Heart right ventricle (tissue), 16 donors: ENCODE measurements at regions not wholly inside any gene's neighbourhood (a gene's known extent, or its start where the extent isn't known, plus 50 kb on each side); places are given as distances from the start of the nearest gene placed in this dataset.

Experiments used
- ATAC-seq, 8 donors: fragments of 200-7000 bp; cut with Tn5 transposase; one replicate each; pipeline ENCODE4 v1.9.1; 2020; ENCODE audit warnings: mild to moderate bottlenecking in 8 of 8, moderate library complexity in 8 of 8, moderate number of reproducible peaks in 1 of 8
- DNase-seq, 2 donors: peaks; one replicate each; pipeline ENCODE4 v3.0.0-alpha.2; 2020
- H3K27ac ChIP-seq, 10 donors: fragments of 200-600 bp; sonication (generic) in 2 of 10; one replicate each; pipeline versions ENCODE4 v1.5.0 to v1.8.0; 2020 to 2022; ENCODE audit warnings: mild to moderate bottlenecking in 3 of 10
- H3K27me3 ChIP-seq, 7 donors: fragments of 200-600 bp; one replicate each; pipeline ENCODE4 v1.8.0; 2021 to 2022; ENCODE audit warnings: mild to moderate bottlenecking in 2 of 7
- H3K36me3 ChIP-seq, 9 donors: fragments of 200-600 bp; sonication (generic) in 1 of 9; one replicate each; pipeline versions ENCODE4 v1.5.0 to v1.8.0; 2020 to 2022; ENCODE audit warnings: mild to moderate bottlenecking in 2 of 9
- H3K4me1 ChIP-seq, 9 donors: fragments of 200-600 bp; sonication (generic) in 1 of 9; one replicate each; pipeline versions ENCODE4 v1.5.0 to v1.8.0; 2020 to 2022; ENCODE audit warnings: mild to moderate bottlenecking in 4 of 9
- H3K4me3 ChIP-seq, 10 donors: fragments of 200-600 bp; sonication (generic) in 2 of 10; one replicate each; pipeline versions ENCODE4 v1.5.0 to v1.8.0; 2020 to 2022; ENCODE audit warnings: mild to moderate bottlenecking in 7 of 10, moderate library complexity in 2 of 10
- H3K9me3 ChIP-seq, 11 donors: fragments of 200-600 bp in 10 of 11; sonication (generic) in 2 of 11; one replicate each; pipeline versions ENCODE4 v1.5.0 to v1.8.0; 2013 to 2022; ENCODE audit warnings: mild to moderate bottlenecking in 2 of 11, control low read depth in 1 of 11, moderate library complexity in 1 of 11
- WGBS, 2 donors: extraction: QIAGEN DNeasy Blood & Tissue Kit; methylation state at CpG; one replicate each; pipeline ENCODE4 v1.1.7; 2013; ENCODE audit warnings: inconsistent platforms in 1 of 2; 5-methylcytosine and 5-hydroxymethylcytosine counted together
- intact Hi-C, 10 donors: fragments of 100-400 bp; cut with DNase I; formaldehyde crosslinking; loops; one replicate each; pipeline versions ENCODE4 v1.11.1 to v1.14.2; 2022
- TF ChIP-seq, protein P1 (sequence below), 9 donors: fragments of 200-600 bp; sonication (generic) in 2 of 9; IDR thresholded peaks; one replicate each; pipeline versions ENCODE4 v1.5.0 to v1.8.0; 2021 to 2022; ENCODE audit warnings: antibody characterized with exemption in 9 of 9, mild to moderate bottlenecking in 5 of 9, moderate library complexity in 1 of 9
- donor health status: Arrhythmogenic right ventricular cardiomyopathy.
- donor health status: ischemic (EF 13 %, LVEDD 7.1; RV severe dilation, severe dysfunction).
- donor health status: healthy with polysubstance abuse.
- donor health status: DM: no; HTN: yes; CAD: no.
- donor health status: DM: no; HTN: no; CAD: no.
- donor health status: ischemic (EF 25% LVEDD 6.9; RV normal size, moderate dysfunction).
- donor health status: ischemic (EF 25% LVEDD 5.7; RV mildly dilated, moderate dysfunction).
- donor health status: healthy.
- donor health status: DM: yes; HTN: yes; CAD: no.
- donor health status: Ischemic cardiomyopathy.
- donor health status: ischemic (EF 35%, LVEDD 5.7; RV mildly dilated, moderate dysfunction).
- donor health status: nonischemic (EF 11% LVEDD 7.7; RV severe dilation, severe dysfunction).
- donor health status: DM: yes; HTN: yes; CAD: no.
- donor health status: PGD.
- donor health status: ischemic (EF 29% LVEDD 5.4; RV normal size, mild dysfunction).
- donor health status: nonischemic (EF 23%, LVEDD 6.1; RV moderate dilation, normal function).

GRCh38 chrX:55981603-55982002 is 250.6 kb upstream of the KLF8 start:
- 76% methylated on average over 1 of the region's 1 CpG for WGBS, 2 donors

DNA sequence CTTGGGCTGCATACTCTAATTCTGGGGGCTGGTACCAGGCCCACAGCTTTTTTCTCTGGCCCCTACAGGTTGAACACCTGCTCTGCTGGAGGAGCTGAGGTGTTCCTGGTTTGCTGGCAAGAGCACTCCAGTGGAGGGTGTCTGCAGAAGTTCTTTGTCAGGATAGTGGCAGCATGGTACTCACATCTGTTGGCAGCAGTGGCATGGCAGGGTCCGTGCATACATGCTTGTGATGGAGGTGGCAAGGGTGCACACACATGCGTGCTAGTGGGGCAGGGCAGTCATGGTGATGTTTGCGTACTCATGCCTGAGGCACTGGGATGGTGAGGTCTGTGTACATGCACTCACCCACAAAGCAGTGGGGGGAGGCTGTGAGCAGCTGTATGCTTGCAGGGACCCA is 235.5 kb upstream of the KLF8 start:
- TF ChIP-seq, protein P1, sequence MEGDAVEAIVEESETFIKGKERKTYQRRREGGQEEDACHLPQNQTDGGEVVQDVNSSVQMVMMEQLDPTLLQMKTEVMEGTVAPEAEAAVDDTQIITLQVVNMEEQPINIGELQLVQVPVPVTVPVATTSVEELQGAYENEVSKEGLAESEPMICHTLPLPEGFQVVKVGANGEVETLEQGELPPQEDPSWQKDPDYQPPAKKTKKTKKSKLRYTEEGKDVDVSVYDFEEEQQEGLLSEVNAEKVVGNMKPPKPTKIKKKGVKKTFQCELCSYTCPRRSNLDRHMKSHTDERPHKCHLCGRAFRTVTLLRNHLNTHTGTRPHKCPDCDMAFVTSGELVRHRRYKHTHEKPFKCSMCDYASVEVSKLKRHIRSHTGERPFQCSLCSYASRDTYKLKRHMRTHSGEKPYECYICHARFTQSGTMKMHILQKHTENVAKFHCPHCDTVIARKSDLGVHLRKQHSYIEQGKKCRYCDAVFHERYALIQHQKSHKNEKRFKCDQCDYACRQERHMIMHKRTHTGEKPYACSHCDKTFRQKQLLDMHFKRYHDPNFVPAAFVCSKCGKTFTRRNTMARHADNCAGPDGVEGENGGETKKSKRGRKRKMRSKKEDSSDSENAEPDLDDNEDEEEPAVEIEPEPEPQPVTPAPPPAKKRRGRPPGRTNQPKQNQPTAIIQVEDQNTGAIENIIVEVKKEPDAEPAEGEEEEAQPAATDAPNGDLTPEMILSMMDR (IDR thresholded peaks at IDR 0.05) = no peak
- intact Hi-C loops = no loop called here
- no peaks in the 10 kb centered on the region for H3K27me3 ChIP-seq

More at GRCh38 chrX:55981603-55982002, 250.6 kb upstream of the KLF8 start:
- ATAC-seq (peak in 2 of 8 donors; percentile 34 to 44), DNase-seq (no peak)
- no peak overlapping the region for H3K27ac ChIP-seq
- no peaks in the 10 kb centered on the region for H3K4me1 ChIP-seq
- no peak overlapping the region for H3K4me3 ChIP-seq
- peaks cover 0 to 27% (median 8%) of the 10 kb centered on the region in 11 donors for H3K9me3 ChIP-seq
- TF ChIP-seq, protein P1 (IDR thresholded peaks at IDR 0.05) = no peak
- peaks cover 0 to 4% (median 0%) of the 10 kb centered on the region in 7 donors for H3K27me3 ChIP-seq
- intact Hi-C loops = no loop called here
- no peaks in the 10 kb centered on the region for H3K36me3 ChIP-seq

GRCh38 chrX:56000174-56000573 is 232.0 kb upstream of the KLF8 start:
- H3K36me3 ChIP-seq = no peaks in the 10 kb centered on the region
- H3K4me3 ChIP-seq = no peak overlapping the region
- DNase-seq (peak in 1 of 2 donors; percentile 5), ATAC-seq (peak in 2 of 8 donors; percentile 33 to 47)
- H3K9me3 ChIP-seq = no peaks in the 10 kb centered on the region
- 30 to 38% methylated on average over 1 of the region's 1 CpG for WGBS, 2 donors
- intact Hi-C loops = no loop called here
- TF ChIP-seq, protein P1 (IDR thresholded peaks at IDR 0.05) = no peak
- peaks cover 0 to 3% (median 0%) of the 10 kb centered on the region in 9 donors for H3K4me1 ChIP-seq
- no peaks in the 10 kb centered on the region for H3K27me3 ChIP-seq
- H3K27ac ChIP-seq = no peak overlapping the region

More for the DNA sequence above, 235.5 kb upstream of the KLF8 start:
- no peak overlapping the region for H3K4me3 ChIP-seq
- no peak overlapping the region for H3K27ac ChIP-seq
- H3K4me1 ChIP-seq = peaks cover 0 to 3% (median 0%) of the 10 kb centered on the region in 9 donors
- DNase-seq (no peak), ATAC-seq (no peak)
- H3K9me3 ChIP-seq = peaks cover 0 to 23% (median 0%) of the 10 kb centered on the region in 11 donors
- H3K36me3 ChIP-seq = no peaks in the 10 kb centered on the region
- 63 to 97% methylated on average over 3 of the region's 3 CpGs for WGBS, 2 donors

- no peaks in the 10 kb centered on the region for H3K36me3 ChIP-seq
- intact Hi-C loops = no loop called here
- H3K27ac ChIP-seq = no peak overlapping the region
- TF ChIP-seq, protein P1 (IDR thresholded peaks at IDR 0.05) = no peak
- H3K4me1 ChIP-seq = peaks cover 0 to 3% (median 0%) of the 10 kb centered on the region in 9 donors
- no peak for ATAC-seq
- H3K4me3 ChIP-seq = no peak overlapping the region
- H3K27me3 ChIP-seq = no peaks in the 10 kb centered on the region
- no peak for DNase-seq
- H3K9me3 ChIP-seq = no peaks in the 10 kb centered on the region
These were observed 231.4 kb upstream of the KLF8 start for GRCh38 chrX:56000729-56001128.
